ENCODE measurements at regions not wholly inside any gene's neighbourhood (a gene's known extent, or its start where the extent isn't known, plus 50 kb on each side); places are given as distances from the start of the nearest gene placed in this dataset.

GRCh38 chr4:54843106-54843505 is 185.3 kb downstream of the KIT start:
- TF ChIP-seq POLR2A (IDR thresholded peaks at IDR 0.05): no peak
- TF ChIP-seq CTCF (IDR thresholded peaks at IDR 0.05 in 8 of 11, conservative IDR thresholded peaks at IDR 0.05 in 3 of 11): no peak
